VCaP (cell line): ENCODE measurements at regions not wholly inside any gene's neighbourhood (a gene's known extent, or its start where the extent isn't known, plus 50 kb on each side); places are given as distances from the start of the nearest gene placed in this dataset.
"Not testable (repeated sequence)": the region's sequence is repeated elsewhere in the genome, so short reads cannot be mapped to it uniquely, and the experiment has no call there.

ENCODE experiments used
- H3K27ac ChIP-seq: fragments of 450-650 bp; 2 replicates; pipeline ENCODE4 v1.5.1; 2017
- CTCF ChIP-seq: fragments of 450-650 bp; conservative IDR thresholded peaks from 2 replicates; pipeline ENCODE4 v1.5.1; 2017; ENCODE audit warnings: mild to moderate bottlenecking, moderate library complexity

- H3K27ac ChIP-seq, result no peak overlapping the region
- no peak for TF ChIP-seq CTCF
Measured at GRCh38 chr4:3611778-3612177, 79.6 kb upstream of the LRPAP1 start.

- H3K27ac ChIP-seq, result not testable (repeated sequence)
Measured at GRCh38 chr4:3610851-3611250, 78.6 kb upstream of the LRPAP1 start.

- not testable (repeated sequence) for H3K27ac ChIP-seq
Measured at GRCh38 chr4:3609905-3610304, 77.7 kb upstream of the LRPAP1 start.

GRCh38 chr4:3607690-3608552 is 75.7 kb upstream of the LRPAP1 start:
- no peak for TF ChIP-seq CTCF

GRCh38 chr4:3606850-3607249 is 74.6 kb upstream of the LRPAP1 start:
- not testable (repeated sequence) for H3K27ac ChIP-seq

More at GRCh38 chr4:3607690-3608552, 75.7 kb upstream of the LRPAP1 start:
- no peak overlapping the region for H3K27ac ChIP-seq

- H3K27ac ChIP-seq, result not testable (repeated sequence)
Measured at GRCh38 chr4:3606271-3606670, 74.0 kb upstream of the LRPAP1 start.

GRCh38 chr4:3605491-3605890 is 73.3 kb upstream of the LRPAP1 start:
- TF ChIP-seq CTCF, result no peak
- H3K27ac ChIP-seq, result no peak overlapping the region

- H3K27ac ChIP-seq, result not testable (repeated sequence)
Measured at GRCh38 chr4:3602886-3603645, 70.8 kb upstream of the LRPAP1 start.

GRCh38 chr4:3601992-3602391 is 69.8 kb upstream of the LRPAP1 start:
- no peak overlapping the region for H3K27ac ChIP-seq
- TF ChIP-seq CTCF, result no peak

GRCh38 chr4:3601108-3601690 is 69.0 kb upstream of the LRPAP1 start:
- not testable (repeated sequence) for H3K27ac ChIP-seq

GRCh38 chr4:3599951-3600350 is 67.7 kb upstream of the LRPAP1 start:
- TF ChIP-seq CTCF, result no peak

More at GRCh38 chr4:3599951-3600350, 67.7 kb upstream of the LRPAP1 start:
- H3K27ac ChIP-seq, result no peak overlapping the region
